ENCODE measurements at regions not wholly inside any gene's neighbourhood (a gene's known extent, or its start where the extent isn't known, plus 50 kb on each side); places are given as distances from the start of the nearest gene placed in this dataset.
A peak's percentile ranks its signal among the peaks of the same experiment; 100 is the strongest.

DNA sequence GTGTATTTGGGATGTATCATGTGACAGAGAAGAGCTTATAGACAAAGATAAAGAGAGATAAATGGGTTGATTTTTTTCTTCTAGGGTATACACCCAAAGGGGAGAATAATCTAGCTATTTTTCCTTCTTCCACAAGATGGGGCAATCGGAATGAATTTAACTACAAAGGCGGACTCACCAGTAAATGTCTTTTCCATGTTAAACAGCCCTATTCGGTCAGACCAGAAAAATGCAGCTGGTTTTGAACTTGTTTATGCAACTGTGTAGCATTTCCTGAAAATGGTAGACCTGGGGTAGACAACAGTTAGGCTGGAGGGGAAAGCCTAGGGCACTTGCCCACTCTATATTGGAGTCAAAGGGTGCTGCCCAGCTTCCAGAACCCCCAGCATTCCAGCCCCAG is 477.1 kb downstream of the TOX3 start (continued):
- TF ChIP-seq SMC3 (IDR thresholded peaks at IDR 0.05; ENCODE audit: low read length), result peak; percentile 84
- TF ChIP-seq, protein P1, sequence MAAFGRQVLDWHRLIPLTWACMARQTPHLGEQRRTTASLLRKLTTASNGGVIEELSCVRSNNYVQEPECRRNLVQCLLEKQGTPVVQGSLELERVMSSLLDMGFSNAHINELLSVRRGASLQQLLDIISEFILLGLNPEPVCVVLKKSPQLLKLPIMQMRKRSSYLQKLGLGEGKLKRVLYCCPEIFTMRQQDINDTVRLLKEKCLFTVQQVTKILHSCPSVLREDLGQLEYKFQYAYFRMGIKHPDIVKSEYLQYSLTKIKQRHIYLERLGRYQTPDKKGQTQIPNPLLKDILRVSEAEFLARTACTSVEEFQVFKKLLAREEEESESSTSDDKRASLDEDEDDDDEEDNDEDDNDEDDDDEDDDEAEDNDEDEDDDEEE (CRISPR knock-in tag; IDR thresholded peaks at IDR 0.05), result no peak
- TF ChIP-seq, protein P2, sequence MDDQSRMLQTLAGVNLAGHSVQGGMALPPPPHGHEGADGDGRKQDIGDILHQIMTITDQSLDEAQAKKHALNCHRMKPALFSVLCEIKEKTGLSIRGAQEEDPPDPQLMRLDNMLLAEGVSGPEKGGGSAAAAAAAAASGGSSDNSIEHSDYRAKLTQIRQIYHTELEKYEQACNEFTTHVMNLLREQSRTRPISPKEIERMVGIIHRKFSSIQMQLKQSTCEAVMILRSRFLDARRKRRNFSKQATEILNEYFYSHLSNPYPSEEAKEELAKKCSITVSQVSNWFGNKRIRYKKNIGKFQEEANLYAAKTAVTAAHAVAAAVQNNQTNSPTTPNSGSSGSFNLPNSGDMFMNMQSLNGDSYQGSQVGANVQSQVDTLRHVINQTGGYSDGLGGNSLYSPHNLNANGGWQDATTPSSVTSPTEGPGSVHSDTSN (CRISPR knock-in tag; IDR thresholded peaks at IDR 0.05; ENCODE audit: borderline replicate concordance), result no peak
- TF ChIP-seq STAG1 (CRISPR knock-in tag; IDR thresholded peaks at IDR 0.05), result peak; percentile 90
- 0 out of 2 replicates have a peak, but pooled peaks have one; percentile 30 for TF ChIP-seq ELF4 (CRISPR knock-in tag; IDR thresholded peaks at IDR 0.05; ENCODE audit: borderline replicate concordance)
- no peak for TF ChIP-seq HIVEP1 (CRISPR knock-in tag; IDR thresholded peaks at IDR 0.05)
- TF ChIP-seq ZNF251 (CRISPR knock-in tag; IDR thresholded peaks at IDR 0.05), result no peak
- TF ChIP-seq TARDBP (CRISPR knock-in tag; IDR thresholded peaks at IDR 0.05), result no peak
- no peak for TF ChIP-seq ZNF75D (CRISPR knock-in tag; IDR thresholded peaks at IDR 0.05; ENCODE audit: borderline replicate concordance)
- TF ChIP-seq ZNF878 (CRISPR knock-in tag; IDR thresholded peaks at IDR 0.05), result no peak
- no peak for TF ChIP-seq SMAD1 (CRISPR knock-in tag; IDR thresholded peaks at IDR 0.05; ENCODE audit: borderline replicate concordance, low read depth)
- TF ChIP-seq, protein P3, sequence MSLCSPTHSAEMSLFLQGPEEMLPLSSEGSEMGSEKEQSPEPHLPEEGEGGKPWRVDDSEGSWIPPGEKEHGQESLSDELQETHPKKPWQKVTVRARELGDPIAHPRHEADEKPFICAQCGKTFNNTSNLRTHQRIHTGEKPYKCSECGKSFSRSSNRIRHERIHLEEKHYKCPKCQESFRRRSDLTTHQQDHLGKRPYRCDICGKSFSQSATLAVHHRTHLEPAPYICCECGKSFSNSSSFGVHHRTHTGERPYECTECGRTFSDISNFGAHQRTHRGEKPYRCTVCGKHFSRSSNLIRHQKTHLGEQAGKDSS (CRISPR knock-in tag; IDR thresholded peaks at IDR 0.05; ENCODE audit: borderline replicate concordance, low read depth), result no peak
- TF ChIP-seq, protein P4, sequence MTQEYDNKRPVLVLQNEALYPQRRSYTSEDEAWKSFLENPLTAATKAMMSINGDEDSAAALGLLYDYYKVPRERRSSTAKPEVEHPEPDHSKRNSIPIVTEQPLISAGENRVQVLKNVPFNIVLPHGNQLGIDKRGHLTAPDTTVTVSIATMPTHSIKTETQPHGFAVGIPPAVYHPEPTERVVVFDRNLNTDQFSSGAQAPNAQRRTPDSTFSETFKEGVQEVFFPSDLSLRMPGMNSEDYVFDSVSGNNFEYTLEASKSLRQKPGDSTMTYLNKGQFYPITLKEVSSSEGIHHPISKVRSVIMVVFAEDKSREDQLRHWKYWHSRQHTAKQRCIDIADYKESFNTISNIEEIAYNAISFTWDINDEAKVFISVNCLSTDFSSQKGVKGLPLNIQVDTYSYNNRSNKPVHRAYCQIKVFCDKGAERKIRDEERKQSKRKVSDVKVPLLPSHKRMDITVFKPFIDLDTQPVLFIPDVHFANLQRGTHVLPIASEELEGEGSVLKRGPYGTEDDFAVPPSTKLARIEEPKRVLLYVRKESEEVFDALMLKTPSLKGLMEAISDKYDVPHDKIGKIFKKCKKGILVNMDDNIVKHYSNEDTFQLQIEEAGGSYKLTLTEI (CRISPR knock-in tag; conservative IDR thresholded peaks at IDR 0.05), result no peak
- TF ChIP-seq, protein P5, sequence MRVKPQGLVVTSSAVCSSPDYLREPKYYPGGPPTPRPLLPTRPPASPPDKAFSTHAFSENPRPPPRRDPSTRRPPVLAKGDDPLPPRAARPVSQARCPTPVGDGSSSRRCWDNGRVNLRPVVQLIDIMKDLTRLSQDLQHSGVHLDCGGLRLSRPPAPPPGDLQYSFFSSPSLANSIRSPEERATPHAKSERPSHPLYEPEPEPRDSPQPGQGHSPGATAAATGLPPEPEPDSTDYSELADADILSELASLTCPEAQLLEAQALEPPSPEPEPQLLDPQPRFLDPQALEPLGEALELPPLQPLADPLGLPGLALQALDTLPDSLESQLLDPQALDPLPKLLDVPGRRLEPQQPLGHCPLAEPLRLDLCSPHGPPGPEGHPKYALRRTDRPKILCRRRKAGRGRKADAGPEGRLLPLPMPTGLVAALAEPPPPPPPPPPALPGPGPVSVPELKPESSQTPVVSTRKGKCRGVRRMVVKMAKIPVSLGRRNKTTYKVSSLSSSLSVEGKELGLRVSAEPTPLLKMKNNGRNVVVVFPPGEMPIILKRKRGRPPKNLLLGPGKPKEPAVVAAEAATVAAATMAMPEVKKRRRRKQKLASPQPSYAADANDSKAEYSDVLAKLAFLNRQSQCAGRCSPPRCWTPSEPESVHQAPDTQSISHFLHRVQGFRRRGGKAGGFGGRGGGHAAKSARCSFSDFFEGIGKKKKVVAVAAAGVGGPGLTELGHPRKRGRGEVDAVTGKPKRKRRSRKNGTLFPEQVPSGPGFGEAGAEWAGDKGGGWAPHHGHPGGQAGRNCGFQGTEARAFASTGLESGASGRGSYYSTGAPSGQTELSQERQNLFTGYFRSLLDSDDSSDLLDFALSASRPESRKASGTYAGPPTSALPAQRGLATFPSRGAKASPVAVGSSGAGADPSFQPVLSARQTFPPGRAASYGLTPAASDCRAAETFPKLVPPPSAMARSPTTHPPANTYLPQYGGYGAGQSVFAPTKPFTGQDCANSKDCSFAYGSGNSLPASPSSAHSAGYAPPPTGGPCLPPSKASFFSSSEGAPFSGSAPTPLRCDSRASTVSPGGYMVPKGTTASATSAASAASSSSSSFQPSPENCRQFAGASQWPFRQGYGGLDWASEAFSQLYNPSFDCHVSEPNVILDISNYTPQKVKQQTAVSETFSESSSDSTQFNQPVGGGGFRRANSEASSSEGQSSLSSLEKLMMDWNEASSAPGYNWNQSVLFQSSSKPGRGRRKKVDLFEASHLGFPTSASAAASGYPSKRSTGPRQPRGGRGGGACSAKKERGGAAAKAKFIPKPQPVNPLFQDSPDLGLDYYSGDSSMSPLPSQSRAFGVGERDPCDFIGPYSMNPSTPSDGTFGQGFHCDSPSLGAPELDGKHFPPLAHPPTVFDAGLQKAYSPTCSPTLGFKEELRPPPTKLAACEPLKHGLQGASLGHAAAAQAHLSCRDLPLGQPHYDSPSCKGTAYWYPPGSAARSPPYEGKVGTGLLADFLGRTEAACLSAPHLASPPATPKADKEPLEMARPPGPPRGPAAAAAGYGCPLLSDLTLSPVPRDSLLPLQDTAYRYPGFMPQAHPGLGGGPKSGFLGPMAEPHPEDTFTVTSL (CRISPR knock-in tag; IDR thresholded peaks at IDR 0.05; ENCODE audit: borderline replicate concordance), result no peak
- TF ChIP-seq, protein P6, sequence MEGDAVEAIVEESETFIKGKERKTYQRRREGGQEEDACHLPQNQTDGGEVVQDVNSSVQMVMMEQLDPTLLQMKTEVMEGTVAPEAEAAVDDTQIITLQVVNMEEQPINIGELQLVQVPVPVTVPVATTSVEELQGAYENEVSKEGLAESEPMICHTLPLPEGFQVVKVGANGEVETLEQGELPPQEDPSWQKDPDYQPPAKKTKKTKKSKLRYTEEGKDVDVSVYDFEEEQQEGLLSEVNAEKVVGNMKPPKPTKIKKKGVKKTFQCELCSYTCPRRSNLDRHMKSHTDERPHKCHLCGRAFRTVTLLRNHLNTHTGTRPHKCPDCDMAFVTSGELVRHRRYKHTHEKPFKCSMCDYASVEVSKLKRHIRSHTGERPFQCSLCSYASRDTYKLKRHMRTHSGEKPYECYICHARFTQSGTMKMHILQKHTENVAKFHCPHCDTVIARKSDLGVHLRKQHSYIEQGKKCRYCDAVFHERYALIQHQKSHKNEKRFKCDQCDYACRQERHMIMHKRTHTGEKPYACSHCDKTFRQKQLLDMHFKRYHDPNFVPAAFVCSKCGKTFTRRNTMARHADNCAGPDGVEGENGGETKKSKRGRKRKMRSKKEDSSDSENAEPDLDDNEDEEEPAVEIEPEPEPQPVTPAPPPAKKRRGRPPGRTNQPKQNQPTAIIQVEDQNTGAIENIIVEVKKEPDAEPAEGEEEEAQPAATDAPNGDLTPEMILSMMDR (CRISPR knock-in tag; IDR thresholded peaks at IDR 0.05), result peak; percentile 70
- TF ChIP-seq, protein P7, sequence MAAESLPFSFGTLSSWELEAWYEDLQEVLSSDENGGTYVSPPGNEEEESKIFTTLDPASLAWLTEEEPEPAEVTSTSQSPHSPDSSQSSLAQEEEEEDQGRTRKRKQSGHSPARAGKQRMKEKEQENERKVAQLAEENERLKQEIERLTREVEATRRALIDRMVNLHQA (CRISPR knock-in tag; IDR thresholded peaks at IDR 0.05), result no peak
